ENCODE measurements at regions not wholly inside any gene's neighbourhood (a gene's known extent, or its start where the extent isn't known, plus 50 kb on each side); places are given as distances from the start of the nearest gene placed in this dataset.
"Not testable (repeated sequence)": the region's sequence is repeated elsewhere in the genome, so short reads cannot be mapped to it uniquely, and the experiment has no call there.

DNA sequence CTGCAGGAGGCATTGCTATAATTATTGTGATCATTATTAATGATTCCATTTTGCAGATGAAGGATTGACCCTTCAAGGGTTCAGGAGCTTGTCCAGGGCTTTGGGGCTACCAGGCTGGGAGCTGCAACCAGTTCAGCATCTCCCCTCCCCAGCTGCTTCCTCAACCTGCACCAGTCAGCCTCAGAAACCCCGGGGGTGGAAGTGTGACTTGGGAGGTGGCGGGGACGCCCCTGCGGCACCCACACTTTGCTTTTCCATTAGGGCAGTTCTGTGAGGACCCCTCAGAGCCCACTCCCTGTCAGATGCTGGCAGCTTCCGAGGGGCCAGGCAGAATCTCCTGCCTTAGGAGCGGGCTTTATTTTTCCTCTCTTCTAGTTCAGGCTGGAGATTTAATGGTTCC lies 85.6 kb downstream of the OLFM1 start:
- H3K4me1 Mint-ChIP-seq: no peaks in the 10 kb centered on the region
- H3K36me3 Mint-ChIP-seq (ENCODE audit: low read depth): no peaks in the 10 kb centered on the region
- H3K9me3 Mint-ChIP-seq: no peaks in the 10 kb centered on the region
- ATAC-seq (replicated peaks): no peak
- H3K27ac Mint-ChIP-seq: no peak overlapping the region
- peaks cover 4% of the 10 kb centered on the region for H3K27me3 Mint-ChIP-seq
- H3K4me3 Mint-ChIP-seq: no peak overlapping the region

DNA sequence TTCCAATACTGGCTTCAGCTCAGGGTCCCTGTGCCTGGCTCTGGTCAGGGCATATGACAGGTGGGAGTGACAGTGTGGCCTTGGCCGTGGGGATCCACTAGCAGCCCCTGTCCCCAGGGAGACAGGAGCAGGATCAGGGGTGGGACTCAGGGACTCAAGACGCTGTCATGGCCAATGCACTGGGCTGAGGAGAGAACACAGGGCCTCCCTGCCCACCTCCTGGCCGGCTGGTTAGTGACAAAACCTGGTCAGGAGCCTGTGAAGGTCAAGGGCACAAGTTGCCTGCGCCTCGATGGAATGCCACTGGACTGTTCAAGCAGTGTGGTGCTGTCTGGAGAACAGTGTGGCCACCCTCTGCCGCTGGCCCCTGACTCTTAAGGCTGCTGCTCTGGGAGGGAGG lies 86.8 kb downstream of the OLFM1 start:
- Mint-ChIP-seq H3K4me1 (no peaks in the 10 kb centered on the region), H3K4me3 (no peak overlapping the region), H3K9me3 (no peaks in the 10 kb centered on the region), H3K36me3 (ENCODE audit: low read depth) (no peaks in the 10 kb centered on the region), H3K27me3 (peaks cover 4% of the 10 kb centered on the region), H3K27ac (no peak overlapping the region)
- ATAC-seq (replicated peaks): no peak

DNA sequence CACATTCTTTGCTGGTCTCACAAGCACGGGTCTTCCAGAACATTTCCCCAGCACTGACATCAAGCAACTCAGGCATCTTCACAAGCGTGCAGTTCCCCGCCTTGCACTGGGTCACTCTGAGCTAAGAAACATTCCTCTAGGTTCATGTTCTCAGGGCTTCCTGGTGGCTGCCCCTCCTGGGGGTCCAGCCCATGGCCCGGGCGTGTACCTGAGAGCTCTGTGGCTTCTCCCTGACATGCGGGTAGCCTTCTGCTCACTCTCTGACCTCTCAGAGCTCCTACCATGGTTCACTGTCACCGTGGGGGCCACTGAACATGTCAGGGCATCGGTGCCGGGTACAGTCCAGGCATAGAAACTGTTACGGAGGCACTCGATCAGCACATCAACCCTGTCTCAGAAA lies 87.5 kb downstream of the OLFM1 start:
- no peak overlapping the region for H3K27ac Mint-ChIP-seq
- no peaks in the 10 kb centered on the region for H3K4me1 Mint-ChIP-seq
- peaks cover 4% of the 10 kb centered on the region for H3K27me3 Mint-ChIP-seq
- H3K9me3 Mint-ChIP-seq: no peaks in the 10 kb centered on the region
- no peak for ATAC-seq (replicated peaks)
- no peak overlapping the region for H3K4me3 Mint-ChIP-seq
- H3K36me3 Mint-ChIP-seq (ENCODE audit: low read depth): no peaks in the 10 kb centered on the region

DNA sequence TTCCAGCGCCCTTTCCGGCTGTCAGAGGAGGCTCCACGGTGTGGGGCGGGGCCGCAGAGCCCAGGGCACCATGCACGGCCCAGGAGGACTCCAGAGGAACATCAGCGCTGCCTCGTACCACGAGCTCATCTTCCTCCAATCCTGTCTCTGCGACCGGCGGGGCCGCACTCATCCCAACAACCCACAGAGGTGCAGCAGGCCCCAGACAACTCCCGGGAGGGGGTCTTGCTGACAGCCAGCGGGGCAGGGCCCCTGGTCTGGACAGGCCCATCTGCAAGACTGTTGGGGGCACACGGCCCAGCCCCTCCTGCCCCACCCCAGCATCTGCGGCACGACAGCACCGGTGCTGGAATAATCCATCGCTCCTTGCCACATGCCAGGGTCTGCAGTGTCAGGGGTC lies 88.8 kb downstream of the OLFM1 start:
- no peaks in the 10 kb centered on the region for H3K4me1 Mint-ChIP-seq
- ATAC-seq (replicated peaks): no peak
- H3K27me3 Mint-ChIP-seq: peaks cover 4% of the 10 kb centered on the region
- no peak overlapping the region for H3K4me3 Mint-ChIP-seq
- H3K36me3 Mint-ChIP-seq (ENCODE audit: low read depth): no peaks in the 10 kb centered on the region
- H3K9me3 Mint-ChIP-seq: no peaks in the 10 kb centered on the region
- no peak overlapping the region for H3K27ac Mint-ChIP-seq

DNA sequence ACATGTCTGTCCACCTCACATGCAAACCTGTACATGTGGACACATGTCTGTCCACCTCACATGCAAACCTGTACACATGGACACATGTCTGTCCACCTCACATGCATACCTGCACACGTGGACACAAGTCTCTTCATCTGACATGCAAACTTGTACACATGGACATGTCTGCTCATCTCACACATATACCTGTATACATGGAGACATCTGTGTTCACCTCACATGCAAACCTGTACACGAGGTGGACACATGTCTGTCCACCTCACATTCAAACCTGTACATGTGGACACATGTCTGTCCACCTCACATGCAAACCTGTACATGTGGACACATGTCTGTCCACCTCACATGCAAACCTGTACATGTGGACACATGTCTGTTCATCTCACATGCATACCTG lies 90.1 kb downstream of the OLFM1 start:
- H3K27ac Mint-ChIP-seq; H3K36me3 Mint-ChIP-seq (ENCODE audit: low read depth); H3K9me3 Mint-ChIP-seq; ATAC-seq (replicated peaks); H3K4me3 Mint-ChIP-seq; H3K27me3 Mint-ChIP-seq; H3K4me1 Mint-ChIP-seq: not testable (repeated sequence)

DNA sequence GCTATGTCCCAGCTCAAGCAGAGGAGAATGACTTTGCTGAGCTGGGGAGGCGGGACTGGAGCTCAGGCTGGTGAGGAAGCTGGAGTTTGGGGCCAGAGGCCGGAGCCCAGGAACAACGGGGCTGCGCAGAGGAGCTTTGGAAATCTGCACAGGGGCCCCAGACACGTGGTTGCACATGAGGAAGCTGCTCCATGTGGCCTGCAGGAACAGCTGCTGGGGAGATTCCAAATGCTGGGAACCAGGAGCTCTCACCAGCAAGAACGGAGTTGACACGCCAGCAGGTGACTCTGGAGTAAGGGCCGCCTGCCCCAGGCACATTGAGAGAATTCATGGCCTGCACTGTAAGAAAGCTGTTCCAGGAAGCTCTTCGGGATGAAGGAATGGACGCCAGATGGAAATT lies 91.0 kb downstream of the OLFM1 start:
- H3K4me1 Mint-ChIP-seq: no peaks in the 10 kb centered on the region
- no peak overlapping the region for H3K4me3 Mint-ChIP-seq
- peaks cover 4% of the 10 kb centered on the region for H3K27me3 Mint-ChIP-seq
- no peaks in the 10 kb centered on the region for H3K36me3 Mint-ChIP-seq (ENCODE audit: low read depth)
- no peak overlapping the region for H3K27ac Mint-ChIP-seq
- H3K9me3 Mint-ChIP-seq: no peaks in the 10 kb centered on the region
- ATAC-seq (replicated peaks): no peak

DNA sequence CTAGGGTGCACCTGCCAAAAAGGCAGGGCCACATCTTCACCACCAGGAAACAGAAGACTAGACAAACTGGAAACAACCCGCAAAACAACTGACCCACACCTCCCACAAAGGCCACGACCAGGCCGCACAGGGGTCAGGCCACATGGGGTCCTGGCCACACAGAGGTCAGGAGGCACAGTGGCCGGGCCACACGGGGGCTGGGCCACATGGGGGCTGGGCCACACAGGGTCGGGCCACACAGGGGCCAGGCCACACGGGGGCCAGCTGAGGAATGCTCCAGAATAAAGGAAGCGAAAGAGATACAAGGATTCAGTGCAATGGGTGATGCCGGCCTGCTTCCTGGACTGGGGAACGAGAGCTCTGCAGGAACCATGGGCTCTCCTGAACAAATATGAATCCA lies 91.6 kb downstream of the OLFM1 start:
- Mint-ChIP-seq H3K4me1 (no peaks in the 10 kb centered on the region), H3K27me3 (peaks cover under 1% of the 10 kb centered on the region), H3K4me3 (no peak overlapping the region), H3K27ac (no peak overlapping the region), H3K9me3 (no peaks in the 10 kb centered on the region), H3K36me3 (ENCODE audit: low read depth) (no peaks in the 10 kb centered on the region)
- ATAC-seq (replicated peaks): no peak

DNA sequence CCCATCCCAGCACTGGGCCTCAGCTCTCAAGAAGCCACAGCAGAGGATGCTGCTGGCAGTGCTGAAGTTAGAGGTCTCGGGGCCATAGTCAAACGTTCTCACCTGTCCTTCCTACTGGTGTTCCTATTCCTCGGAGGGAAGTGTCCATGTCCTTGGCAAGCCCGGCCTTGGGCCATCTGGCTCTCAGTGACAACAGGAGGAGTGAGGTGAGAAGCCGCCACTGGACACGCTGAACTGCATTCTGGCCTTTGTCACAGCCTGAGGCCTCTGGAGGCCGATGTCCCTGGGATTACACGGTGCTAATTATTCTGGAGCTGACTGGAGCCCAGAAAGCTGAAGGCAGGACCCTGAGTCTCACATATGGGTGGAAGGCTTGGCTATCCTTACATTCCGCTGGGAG lies 92.5 kb downstream of the OLFM1 start:
- Mint-ChIP-seq H3K36me3 (ENCODE audit: low read depth) (no peaks in the 10 kb centered on the region), H3K4me1 (no peaks in the 10 kb centered on the region), H3K27me3 (no peaks in the 10 kb centered on the region), H3K27ac (no peak overlapping the region), H3K9me3 (no peaks in the 10 kb centered on the region), H3K4me3 (no peak overlapping the region)
- ATAC-seq (replicated peaks): no peak

DNA sequence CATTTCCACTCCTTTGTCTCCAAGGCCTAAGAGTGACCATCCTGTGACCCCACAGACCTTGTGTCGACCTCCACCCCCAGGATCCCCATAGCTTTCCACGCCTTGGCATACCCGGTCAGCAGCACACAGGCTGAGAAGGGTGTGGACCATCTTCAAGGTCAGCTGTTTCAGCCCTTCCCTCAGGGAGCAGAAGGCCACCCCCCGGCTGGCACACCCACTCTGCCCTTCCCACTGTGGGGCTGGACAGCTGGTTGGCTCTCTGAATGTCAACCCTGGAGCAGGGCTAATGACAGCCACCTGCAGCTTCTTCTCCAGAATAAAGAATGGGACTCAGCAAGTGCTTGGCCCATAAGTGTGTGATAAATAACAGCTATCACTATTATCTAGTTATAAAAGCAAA lies 93.1 kb downstream of the OLFM1 start:
- Mint-ChIP-seq H3K27ac (no peak overlapping the region), H3K27me3 (no peaks in the 10 kb centered on the region), H3K4me3 (no peak overlapping the region), H3K4me1 (no peaks in the 10 kb centered on the region), H3K9me3 (no peaks in the 10 kb centered on the region), H3K36me3 (ENCODE audit: low read depth) (no peaks in the 10 kb centered on the region)
- ATAC-seq (replicated peaks): no peak

DNA sequence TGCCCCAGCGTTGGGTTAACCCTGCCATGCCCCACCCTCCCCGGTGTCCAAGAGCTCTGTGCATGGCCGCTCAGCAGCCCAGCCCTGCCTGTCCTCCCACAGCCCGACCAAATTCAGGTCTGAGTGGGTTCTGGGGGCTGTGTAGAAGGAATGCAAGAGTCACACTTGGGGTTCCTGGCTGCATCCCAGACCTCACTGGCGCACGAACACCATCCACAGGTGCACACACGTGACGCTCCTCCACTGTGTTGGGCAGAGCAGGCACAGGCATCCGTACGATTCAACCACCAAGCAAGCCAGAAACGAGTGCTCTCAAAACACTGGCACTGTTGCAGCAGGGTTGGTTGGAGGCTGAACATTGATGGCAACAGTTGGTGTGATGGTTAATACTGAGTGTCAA lies 93.9 kb downstream of the OLFM1 start:
- no peaks in the 10 kb centered on the region for H3K36me3 Mint-ChIP-seq (ENCODE audit: low read depth)
- no peak overlapping the region for H3K4me3 Mint-ChIP-seq
- H3K9me3 Mint-ChIP-seq: no peaks in the 10 kb centered on the region
- H3K27me3 Mint-ChIP-seq: no peaks in the 10 kb centered on the region
- no peak overlapping the region for H3K27ac Mint-ChIP-seq
- no peaks in the 10 kb centered on the region for H3K4me1 Mint-ChIP-seq
- no peak for ATAC-seq (replicated peaks)

DNA sequence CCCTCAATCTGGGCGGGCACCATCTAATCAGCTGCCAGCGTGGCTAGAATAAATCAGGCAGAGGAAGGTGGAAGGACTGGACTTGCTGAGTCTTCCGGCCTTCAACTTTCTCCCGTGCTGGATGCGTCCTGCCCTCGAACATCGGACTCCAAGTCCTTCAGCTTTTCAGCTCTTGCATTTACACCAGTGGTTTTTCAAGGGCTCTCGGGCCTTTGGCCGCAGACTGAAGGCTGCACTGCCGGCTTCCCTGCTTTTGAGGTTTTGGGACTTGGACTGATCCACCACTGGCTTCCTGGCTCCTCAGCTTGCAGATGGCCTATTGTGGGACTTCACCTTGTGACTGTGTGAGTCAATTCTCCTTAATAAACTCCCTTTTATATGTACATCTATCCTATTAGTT lies 94.4 kb downstream of the OLFM1 start:
- not testable (repeated sequence) for ATAC-seq (replicated peaks); H3K4me1 Mint-ChIP-seq; H3K4me3 Mint-ChIP-seq; H3K27ac Mint-ChIP-seq; H3K27me3 Mint-ChIP-seq; H3K36me3 Mint-ChIP-seq (ENCODE audit: low read depth); H3K9me3 Mint-ChIP-seq

DNA sequence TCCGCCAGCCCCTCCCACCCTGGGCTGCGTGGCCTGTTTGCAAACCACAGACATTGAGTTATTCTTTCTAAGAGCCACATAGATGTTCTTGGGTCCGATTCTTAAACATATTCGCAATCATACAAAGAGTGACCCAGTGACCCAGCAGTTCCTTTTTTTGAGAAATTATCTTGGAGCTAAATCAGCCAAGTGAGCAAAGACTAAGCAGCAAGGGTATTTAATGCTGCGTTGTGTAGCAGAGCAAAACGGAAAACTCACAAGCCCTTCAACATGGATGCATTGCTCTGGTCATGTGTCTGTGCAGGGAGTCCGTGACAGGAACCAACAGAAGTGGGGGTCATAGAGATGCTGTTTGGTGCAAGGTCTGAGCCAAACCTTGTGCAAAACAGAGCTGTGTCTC lies 95.6 kb downstream of the OLFM1 start:
- no peaks in the 10 kb centered on the region for H3K4me1 Mint-ChIP-seq
- H3K27me3 Mint-ChIP-seq: peaks cover 10% of the 10 kb centered on the region
- ATAC-seq (replicated peaks): no peak
- no peak overlapping the region for H3K4me3 Mint-ChIP-seq
- no peak overlapping the region for H3K27ac Mint-ChIP-seq
- no peaks in the 10 kb centered on the region for H3K9me3 Mint-ChIP-seq
- H3K36me3 Mint-ChIP-seq (ENCODE audit: low read depth): no peaks in the 10 kb centered on the region

DNA sequence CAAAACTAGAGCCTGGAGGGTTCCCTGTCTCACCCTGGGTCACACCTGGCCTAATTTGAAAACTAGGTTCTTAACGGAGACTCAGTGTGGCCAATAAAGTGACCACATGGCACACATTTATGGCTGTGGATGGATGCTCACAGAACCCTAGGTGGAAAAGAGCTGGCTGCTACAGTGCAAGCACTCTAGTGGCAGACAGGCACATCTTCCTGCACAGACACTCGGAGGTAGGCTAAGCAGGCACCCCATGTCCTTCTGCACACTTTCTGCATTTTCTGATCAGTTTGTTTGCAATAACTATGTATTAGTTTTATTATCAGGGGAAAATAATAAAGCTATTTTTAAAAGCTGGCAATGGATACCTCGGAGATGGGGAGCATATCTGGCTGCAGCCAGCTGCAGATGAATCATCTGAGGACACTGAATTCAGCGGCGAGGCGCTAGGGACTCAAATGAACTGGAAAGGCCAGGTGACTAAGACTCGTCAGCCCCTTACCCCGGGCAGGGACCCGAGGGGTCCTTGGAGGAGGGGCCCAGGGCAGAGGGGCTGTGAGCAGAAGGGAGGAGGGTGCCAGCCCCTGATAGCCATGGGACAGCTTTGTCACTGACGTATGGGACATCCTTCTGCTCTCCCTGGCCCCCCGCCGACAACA lies 96.2 kb downstream of the OLFM1 start:
- H3K4me1 Mint-ChIP-seq: no peaks in the 10 kb centered on the region
- no peaks in the 10 kb centered on the region for H3K9me3 Mint-ChIP-seq
- no peak overlapping the region for H3K27ac Mint-ChIP-seq
- no peak overlapping the region for H3K4me3 Mint-ChIP-seq
- ATAC-seq (replicated peaks): no peak
- peaks cover 11% of the 10 kb centered on the region for H3K27me3 Mint-ChIP-seq
- no peaks in the 10 kb centered on the region for H3K36me3 Mint-ChIP-seq (ENCODE audit: low read depth)

DNA sequence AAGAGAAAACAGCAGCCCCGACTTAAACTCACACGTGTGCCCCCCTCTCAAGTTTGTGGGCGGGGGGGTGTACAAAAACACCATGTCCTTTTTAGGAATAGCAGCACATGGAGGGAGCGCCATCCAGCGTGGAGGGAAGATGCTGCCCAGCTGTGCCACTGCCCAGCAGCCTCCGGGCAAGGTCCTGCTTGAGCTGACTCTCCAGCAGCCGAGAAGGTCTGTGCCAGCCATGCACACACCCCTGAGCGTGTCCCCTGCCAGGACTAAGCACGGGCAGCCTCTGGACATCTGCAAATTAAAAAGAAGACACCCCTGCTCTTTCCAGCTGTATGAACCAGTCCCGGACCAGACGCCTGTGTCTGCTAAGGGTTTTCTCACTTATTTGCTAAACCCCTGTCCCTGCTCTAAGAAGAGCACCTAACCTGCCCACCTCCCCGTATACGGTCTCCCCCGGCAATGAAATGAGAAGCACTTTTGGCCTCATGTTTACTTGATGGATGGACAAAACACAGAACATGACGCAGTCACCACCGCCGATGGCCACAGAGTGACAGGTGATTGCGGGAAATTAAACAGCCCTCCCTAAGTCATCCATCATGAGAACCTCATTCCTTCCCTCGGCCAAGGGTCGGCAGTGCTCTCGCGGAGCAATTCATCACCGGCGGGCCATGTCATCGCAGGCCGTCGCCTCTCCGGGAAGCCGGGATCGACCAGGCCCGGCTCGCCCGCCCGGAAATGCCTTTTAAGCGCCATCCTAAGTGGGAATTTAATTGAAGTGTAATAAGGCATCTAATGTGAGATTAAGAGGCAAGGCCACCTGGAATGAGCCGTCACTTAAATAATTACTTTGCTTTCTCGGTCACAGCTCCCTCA lies 96.9 kb downstream of the OLFM1 start:
- ATAC-seq (replicated peaks): no peak
- H3K36me3 Mint-ChIP-seq (ENCODE audit: low read depth): no peaks in the 10 kb centered on the region
- H3K27me3 Mint-ChIP-seq: peaks cover 11% of the 10 kb centered on the region
- H3K4me3 Mint-ChIP-seq: no peak overlapping the region
- H3K4me1 Mint-ChIP-seq: no peaks in the 10 kb centered on the region
- H3K9me3 Mint-ChIP-seq: no peaks in the 10 kb centered on the region
- no peak overlapping the region for H3K27ac Mint-ChIP-seq

DNA sequence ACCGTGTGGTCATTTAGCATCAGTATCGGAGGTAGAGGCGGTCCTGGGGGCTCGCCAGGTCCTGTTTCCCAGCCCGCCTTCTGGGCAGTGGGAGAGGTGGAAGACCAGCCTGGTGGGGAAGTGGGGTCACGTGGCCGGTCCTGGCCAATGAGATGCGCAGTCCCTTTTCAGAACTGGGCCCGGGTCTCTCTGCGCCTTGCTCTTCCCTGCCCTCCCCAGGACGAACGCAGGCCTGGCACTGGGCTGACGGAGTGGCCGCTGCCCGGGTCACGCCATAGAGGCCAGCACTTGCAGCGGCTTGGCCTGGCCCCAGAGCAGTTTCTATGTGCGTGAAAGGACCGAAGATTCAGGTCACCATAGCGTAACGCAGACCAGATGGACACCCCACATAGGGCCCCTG lies 97.6 kb downstream of the OLFM1 start:
- H3K27ac Mint-ChIP-seq: no peak overlapping the region
- H3K4me3 Mint-ChIP-seq: no peak overlapping the region
- H3K36me3 Mint-ChIP-seq (ENCODE audit: low read depth): no peaks in the 10 kb centered on the region
- no peak for ATAC-seq (replicated peaks)
- H3K27me3 Mint-ChIP-seq: peaks cover 11% of the 10 kb centered on the region
- no peaks in the 10 kb centered on the region for H3K9me3 Mint-ChIP-seq
- H3K4me1 Mint-ChIP-seq: no peaks in the 10 kb centered on the region

Measured in activated T-helper 17 cell treated with anti-CD3 and anti-CD28 coated beads, Interleukin-2, amount 50 U/mL, for 72 hours (primary cell).